GM12878 (cell line): ENCODE measurements at regions not wholly inside any gene's neighbourhood (a gene's known extent, or its start where the extent isn't known, plus 50 kb on each side); places are given as distances from the start of the nearest gene placed in this dataset.

Experiments
- ATF2 ChIP-seq: IDR thresholded peaks from 2 replicates; pipeline ENCODE4 v1.6.1; 2012; ENCODE audit warnings: low read length, inconsistent platforms
- ATF3 ChIP-seq: IDR thresholded peaks from 2 replicates; pipeline ENCODE4 v1.6.1; 2011; ENCODE audit warnings: low read depth, mild to moderate bottlenecking, low read length, moderate library complexity, borderline replicate concordance; ENCODE audit errors: extremely low read depth
- BRCA1 ChIP-seq: IDR thresholded peaks from 2 replicates; pipeline ENCODE4 v1.6.1; 2011; ENCODE audit warnings: low read depth, low read length, improper control_type of control experiment
- CHD2 ChIP-seq: IDR thresholded peaks from 2 replicates; pipeline ENCODE4 v1.6.1; 2011; ENCODE audit warnings: low read depth, low read length, improper control_type of control experiment, borderline replicate concordance
- CTCF ChIP-seq, 3 experiments: IDR thresholded peaks in 2 of 3; conservative IDR thresholded peaks in 1 of 3; 2 replicates each; pipeline ENCODE4 v1.5.1; 2011; ENCODE audit warnings: low read depth in 3 of 3, low read length in 3 of 3, mild to moderate bottlenecking in 3 of 3, control low read depth in 2 of 3, moderate library complexity in 2 of 3, inconsistent platforms in 1 of 3, mixed read lengths in 1 of 3; ENCODE audit not compliant: control insufficient read depth in 2 of 3, insufficient read depth in 1 of 3; ENCODE audit errors: extremely low read depth in 1 of 3
- ELK1 ChIP-seq: IDR thresholded peaks from 2 replicates; pipeline ENCODE4 v1.6.1; 2012; ENCODE audit warnings: low read depth, low read length, improper control_type of control experiment
- MEF2A ChIP-seq: IDR thresholded peaks from 2 replicates; pipeline ENCODE4 v1.6.1; 2011; ENCODE audit warnings: low read depth, mild to moderate bottlenecking, low read length, moderate library complexity; ENCODE audit not compliant: insufficient read depth
- MTA3 ChIP-seq: IDR thresholded peaks from 2 replicates; pipeline ENCODE4 v1.6.1; 2012; ENCODE audit warnings: low read length, inconsistent platforms, borderline replicate concordance
- POLR2A ChIP-seq: IDR thresholded peaks from 2 replicates; pipeline ENCODE4 v1.6.1; 2011; ENCODE audit warnings: low read depth, mild to moderate bottlenecking, low read length
- RCOR1 ChIP-seq: conservative IDR thresholded peaks from 2 replicates; pipeline ENCODE4 v1.6.1; 2012; ENCODE audit warnings: low read depth, low read length, improper control_type of control experiment
- RFX5 ChIP-seq: IDR thresholded peaks from 2 replicates; pipeline ENCODE4 v1.6.1; 2011; ENCODE audit warnings: low read depth, low read length, improper control_type of control experiment

- no peak for TF ChIP-seq ELK1
- TF ChIP-seq MEF2A = no peak
- no peak for TF ChIP-seq MTA3
- no peak for TF ChIP-seq ATF2
- no peak for TF ChIP-seq RCOR1
- no peak for TF ChIP-seq BRCA1
- no peak for TF ChIP-seq POLR2A
- no peak for TF ChIP-seq CHD2
- no peak for TF ChIP-seq CTCF (IDR thresholded peaks at IDR 0.05 in 2 of 3, conservative IDR thresholded peaks at IDR 0.05 in 1 of 3; ENCODE audit: control insufficient read depth in 2 of 3, extremely low read depth in 1 of 3, insufficient read depth in 1 of 3, low read depth in 3 of 3, low read length in 3 of 3)
- no peak for TF ChIP-seq RFX5
- TF ChIP-seq ATF3 = no peak
These were observed 417.3 kb upstream of the PROX1 start for GRCh38 chr1:213570487-213570886.
